NCI-H2107 treated with DMSO at 0.1 percent for 48 hours (cell line): ENCODE measurements at regions not wholly inside any gene's neighbourhood (a gene's known extent, or its start where the extent isn't known, plus 50 kb on each side); places are given as distances from the start of the nearest gene placed in this dataset.

Experiments used
- DNase-seq: peaks from one replicate; lab custom pipeline; 2025; ENCODE audit not compliant: unreplicated experiment; lab: John Stamatoyannopoulos, UW

- DNase-seq: no peak
Observed at GRCh38 chr10:62545160-62546066, 171.2 kb downstream of the ZNF365 start.

GRCh38 chr10:62548686-62549085 is 174.5 kb downstream of the ZNF365 start:
- no peak for DNase-seq

- DNase-seq: no peak
Observed at GRCh38 chr10:62550173-62550572, 176.0 kb downstream of the ZNF365 start.

GRCh38 chr10:62554632-62555199 is 180.5 kb downstream of the ZNF365 start:
- no peak for DNase-seq

GRCh38 chr10:62559481-62560200 is 185.5 kb downstream of the ZNF365 start:
- DNase-seq: no peak

GRCh38 chr10:62560201-62560819 is 186.1 kb downstream of the ZNF365 start:
- DNase-seq: no peak

- no peak for DNase-seq
Observed at GRCh38 chr10:62561151-62561550, 187.0 kb downstream of the ZNF365 start.

- DNase-seq: no peak
Observed at GRCh38 chr10:62562101-62562500, 187.9 kb downstream of the ZNF365 start.

GRCh38 chr10:62562795-62563194 is 188.6 kb downstream of the ZNF365 start:
- no peak for DNase-seq

- no peak for DNase-seq
Observed at GRCh38 chr10:62573929-62574328, 199.8 kb downstream of the ZNF365 start.

GRCh38 chr10:62577076-62577475 is 202.9 kb downstream of the ZNF365 start:
- DNase-seq: no peak

- DNase-seq: no peak
Observed at GRCh38 chr10:62577666-62578291, 203.6 kb downstream of the ZNF365 start.

- DNase-seq: no peak
Observed at GRCh38 chr10:62578301-62578700, 204.1 kb downstream of the ZNF365 start.

GRCh38 chr10:62578916-62579315 is 204.7 kb downstream of the ZNF365 start:
- DNase-seq: no peak

GRCh38 chr10:62580396-62580795 is 206.2 kb downstream of the ZNF365 start:
- no peak for DNase-seq

GRCh38 chr10:62581351-62581750 is 207.2 kb downstream of the ZNF365 start:
- no peak for DNase-seq

GRCh38 chr10:62582101-62582705 is 208.0 kb downstream of the ZNF365 start:
- no peak for DNase-seq

- no peak for DNase-seq
Observed at GRCh38 chr10:62582804-62583208, 208.6 kb downstream of the ZNF365 start.

GRCh38 chr10:62583876-62584615 is 209.9 kb downstream of the ZNF365 start:
- DNase-seq: no peak

- DNase-seq: no peak
Observed at GRCh38 chr10:62584731-62585130, 210.6 kb downstream of the ZNF365 start.
